ENCODE measurements at regions not wholly inside any gene's neighbourhood (a gene's known extent, or its start where the extent isn't known, plus 50 kb on each side); places are given as distances from the start of the nearest gene placed in this dataset.

DNA sequence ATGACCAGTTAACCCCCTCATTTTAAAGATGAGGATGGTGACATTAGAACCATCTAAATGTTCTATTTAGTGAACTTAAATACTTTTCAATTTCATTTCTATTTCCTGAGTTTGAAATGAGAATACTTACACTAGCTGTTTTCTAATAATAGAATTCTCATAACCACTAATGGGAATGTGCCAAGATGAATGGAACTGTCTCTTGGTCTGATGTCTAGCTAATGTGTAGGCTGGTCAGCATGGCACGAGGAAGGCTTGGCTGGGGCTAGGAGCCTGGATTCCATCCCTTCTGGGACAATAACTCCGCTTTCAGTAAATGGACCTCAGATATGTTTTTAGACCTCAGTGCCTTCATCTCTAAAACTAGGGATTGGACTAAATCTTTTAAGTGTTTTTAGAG, 185.8 kb upstream of the NRP1 start (continued):
- TF ChIP-seq, protein P1, sequence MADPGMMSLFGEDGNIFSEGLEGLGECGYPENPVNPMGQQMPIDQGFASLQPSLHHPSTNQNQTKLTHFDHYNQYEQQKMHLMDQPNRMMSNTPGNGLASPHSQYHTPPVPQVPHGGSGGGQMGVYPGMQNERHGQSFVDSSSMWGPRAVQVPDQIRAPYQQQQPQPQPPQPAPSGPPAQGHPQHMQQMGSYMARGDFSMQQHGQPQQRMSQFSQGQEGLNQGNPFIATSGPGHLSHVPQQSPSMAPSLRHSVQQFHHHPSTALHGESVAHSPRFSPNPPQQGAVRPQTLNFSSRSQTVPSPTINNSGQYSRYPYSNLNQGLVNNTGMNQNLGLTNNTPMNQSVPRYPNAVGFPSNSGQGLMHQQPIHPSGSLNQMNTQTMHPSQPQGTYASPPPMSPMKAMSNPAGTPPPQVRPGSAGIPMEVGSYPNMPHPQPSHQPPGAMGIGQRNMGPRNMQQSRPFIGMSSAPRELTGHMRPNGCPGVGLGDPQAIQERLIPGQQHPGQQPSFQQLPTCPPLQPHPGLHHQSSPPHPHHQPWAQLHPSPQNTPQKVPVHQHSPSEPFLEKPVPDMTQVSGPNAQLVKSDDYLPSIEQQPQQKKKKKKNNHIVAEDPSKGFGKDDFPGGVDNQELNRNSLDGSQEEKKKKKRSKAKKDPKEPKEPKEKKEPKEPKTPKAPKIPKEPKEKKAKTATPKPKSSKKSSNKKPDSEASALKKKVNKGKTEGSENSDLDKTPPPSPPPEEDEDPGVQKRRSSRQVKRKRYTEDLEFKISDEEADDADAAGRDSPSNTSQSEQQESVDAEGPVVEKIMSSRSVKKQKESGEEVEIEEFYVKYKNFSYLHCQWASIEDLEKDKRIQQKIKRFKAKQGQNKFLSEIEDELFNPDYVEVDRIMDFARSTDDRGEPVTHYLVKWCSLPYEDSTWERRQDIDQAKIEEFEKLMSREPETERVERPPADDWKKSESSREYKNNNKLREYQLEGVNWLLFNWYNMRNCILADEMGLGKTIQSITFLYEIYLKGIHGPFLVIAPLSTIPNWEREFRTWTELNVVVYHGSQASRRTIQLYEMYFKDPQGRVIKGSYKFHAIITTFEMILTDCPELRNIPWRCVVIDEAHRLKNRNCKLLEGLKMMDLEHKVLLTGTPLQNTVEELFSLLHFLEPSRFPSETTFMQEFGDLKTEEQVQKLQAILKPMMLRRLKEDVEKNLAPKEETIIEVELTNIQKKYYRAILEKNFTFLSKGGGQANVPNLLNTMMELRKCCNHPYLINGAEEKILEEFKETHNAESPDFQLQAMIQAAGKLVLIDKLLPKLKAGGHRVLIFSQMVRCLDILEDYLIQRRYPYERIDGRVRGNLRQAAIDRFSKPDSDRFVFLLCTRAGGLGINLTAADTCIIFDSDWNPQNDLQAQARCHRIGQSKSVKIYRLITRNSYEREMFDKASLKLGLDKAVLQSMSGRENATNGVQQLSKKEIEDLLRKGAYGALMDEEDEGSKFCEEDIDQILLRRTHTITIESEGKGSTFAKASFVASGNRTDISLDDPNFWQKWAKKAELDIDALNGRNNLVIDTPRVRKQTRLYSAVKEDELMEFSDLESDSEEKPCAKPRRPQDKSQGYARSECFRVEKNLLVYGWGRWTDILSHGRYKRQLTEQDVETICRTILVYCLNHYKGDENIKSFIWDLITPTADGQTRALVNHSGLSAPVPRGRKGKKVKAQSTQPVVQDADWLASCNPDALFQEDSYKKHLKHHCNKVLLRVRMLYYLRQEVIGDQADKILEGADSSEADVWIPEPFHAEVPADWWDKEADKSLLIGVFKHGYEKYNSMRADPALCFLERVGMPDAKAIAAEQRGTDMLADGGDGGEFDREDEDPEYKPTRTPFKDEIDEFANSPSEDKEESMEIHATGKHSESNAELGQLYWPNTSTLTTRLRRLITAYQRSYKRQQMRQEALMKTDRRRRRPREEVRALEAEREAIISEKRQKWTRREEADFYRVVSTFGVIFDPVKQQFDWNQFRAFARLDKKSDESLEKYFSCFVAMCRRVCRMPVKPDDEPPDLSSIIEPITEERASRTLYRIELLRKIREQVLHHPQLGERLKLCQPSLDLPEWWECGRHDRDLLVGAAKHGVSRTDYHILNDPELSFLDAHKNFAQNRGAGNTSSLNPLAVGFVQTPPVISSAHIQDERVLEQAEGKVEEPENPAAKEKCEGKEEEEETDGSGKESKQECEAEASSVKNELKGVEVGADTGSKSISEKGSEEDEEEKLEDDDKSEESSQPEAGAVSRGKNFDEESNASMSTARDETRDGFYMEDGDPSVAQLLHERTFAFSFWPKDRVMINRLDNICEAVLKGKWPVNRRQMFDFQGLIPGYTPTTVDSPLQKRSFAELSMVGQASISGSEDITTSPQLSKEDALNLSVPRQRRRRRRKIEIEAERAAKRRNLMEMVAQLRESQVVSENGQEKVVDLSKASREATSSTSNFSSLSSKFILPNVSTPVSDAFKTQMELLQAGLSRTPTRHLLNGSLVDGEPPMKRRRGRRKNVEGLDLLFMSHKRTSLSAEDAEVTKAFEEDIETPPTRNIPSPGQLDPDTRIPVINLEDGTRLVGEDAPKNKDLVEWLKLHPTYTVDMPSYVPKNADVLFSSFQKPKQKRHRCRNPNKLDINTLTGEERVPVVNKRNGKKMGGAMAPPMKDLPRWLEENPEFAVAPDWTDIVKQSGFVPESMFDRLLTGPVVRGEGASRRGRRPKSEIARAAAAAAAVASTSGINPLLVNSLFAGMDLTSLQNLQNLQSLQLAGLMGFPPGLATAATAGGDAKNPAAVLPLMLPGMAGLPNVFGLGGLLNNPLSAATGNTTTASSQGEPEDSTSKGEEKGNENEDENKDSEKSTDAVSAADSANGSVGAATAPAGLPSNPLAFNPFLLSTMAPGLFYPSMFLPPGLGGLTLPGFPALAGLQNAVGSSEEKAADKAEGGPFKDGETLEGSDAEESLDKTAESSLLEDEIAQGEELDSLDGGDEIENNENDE (IDR thresholded peaks at IDR 0.05; ENCODE audit: insufficient replicate concordance, low read length): no peak
- TF ChIP-seq YY1 (IDR thresholded peaks at IDR 0.05; ENCODE audit: low read depth, low read length) (no peak), SRF (IDR thresholded peaks at IDR 0.05; ENCODE audit: low read depth, low read length) (no peak), POLR2A (IDR thresholded peaks at IDR 0.05; ENCODE audit: control extremely low read depth in 1 of 2, low read depth in 2 of 2, low read length in 2 of 2) (no peak), SIX5 (IDR thresholded peaks at IDR 0.05; ENCODE audit: low read depth, low read length) (no peak), TAF1 (IDR thresholded peaks at IDR 0.05; ENCODE audit: low read depth, low read length) (no peak), CHD1 (IDR thresholded peaks at IDR 0.05; ENCODE audit: low read depth, low read length) (no peak), RFX5 (IDR thresholded peaks at IDR 0.05; ENCODE audit: borderline replicate concordance, low read depth, low read length) (no peak), KDM4A (IDR thresholded peaks at IDR 0.05; ENCODE audit: low read depth, low read length, severe bottlenecking) (no peak)

Measured in H1 (cell line).